ENCODE measurements at regions not wholly inside any gene's neighbourhood (a gene's known extent, or its start where the extent isn't known, plus 50 kb on each side); places are given as distances from the start of the nearest gene placed in this dataset.

- Histone ChIP-seq H3K79me2 (ENCODE audit: control insufficient read depth, insufficient read depth, low read length) (no peaks in the 10 kb centered on the region), H3K27me3 (ENCODE audit: control insufficient read depth in 2 of 2, insufficient read depth in 2 of 2, low read length in 2 of 2) (no peaks in the 10 kb centered on the region), H3K9me1 (replicated peaks; ENCODE audit: control insufficient read depth, extremely low read depth, insufficient read depth, low read length) (no peaks in the 10 kb centered on the region), H3K9me3 (replicated peaks; ENCODE audit: control insufficient read depth, insufficient read depth, low read length) (no peaks in the 10 kb centered on the region), H3K4me3 (replicated peaks in 1 of 3; ENCODE audit: insufficient read depth in 1 of 3, low read depth in 1 of 3, low read length in 3 of 3) (no peak overlapping the region), H3K36me3 (ENCODE audit: control insufficient read depth in 2 of 2, extremely low read depth in 1 of 2, insufficient read depth in 2 of 2, low read length in 2 of 2) (no peaks in the 10 kb centered on the region), H3K4me1 (ENCODE audit: control insufficient read depth, extremely low read depth, insufficient read depth, low read length) (no peaks in the 10 kb centered on the region), H4K20me1 (replicated peaks; ENCODE audit: control insufficient read depth, extremely low read depth, insufficient read depth, low read length) (no peaks in the 10 kb centered on the region), H3K4me2 (ENCODE audit: insufficient read depth, low read length) (no peak overlapping the region), H3K27ac (ENCODE audit: insufficient read depth, low read depth, low read length) (no peak overlapping the region), H3K9ac (replicated peaks; ENCODE audit: extremely low read depth, insufficient read depth, low read length) (no peak overlapping the region), H2AFZ (ENCODE audit: low read depth, low read length) (no peak overlapping the region)
- CTCF ChIA-PET, result no interaction called here
- dilution Hi-C loops (cut with MboI; ENCODE audit: extremely low pct_ligation_motif_present, low sequenced_read_pairs), result no loop called here
- POLR2A ChIA-PET, result no interaction called here
- DNase-seq (ENCODE audit: low read depth, low spot score) (no peak), FAIRE-seq (no peak)
- BruUV-seq (replicated peaks), result no TSS peak
- TF ChIP-seq CTCF (IDR thresholded peaks at IDR 0.05; ENCODE audit: extremely low read depth in 1 of 2, insufficient read depth in 1 of 2, low read depth in 1 of 2, low read length in 2 of 2) (no peak), MYC (IDR thresholded peaks at IDR 0.05; ENCODE audit: low read depth, low read length) (no peak)
- intact Hi-C loops (cut with micrococcal nuclease), result no loop called here
Measured at GRCh38 chrX:22429704-22430103, 157.0 kb downstream of the CBLL2 start.

- dilution Hi-C loops (cut with MboI; ENCODE audit: extremely low pct_ligation_motif_present, low sequenced_read_pairs) (no loop called here), intact Hi-C loops (cut with micrococcal nuclease) (no loop called here)
- Histone ChIP-seq H3K79me2 (ENCODE audit: control insufficient read depth, insufficient read depth, low read length) (no peaks in the 10 kb centered on the region), H3K27me3 (ENCODE audit: control insufficient read depth in 2 of 2, insufficient read depth in 2 of 2, low read length in 2 of 2) (no peaks in the 10 kb centered on the region), H3K4me3 (replicated peaks in 1 of 3; ENCODE audit: insufficient read depth in 1 of 3, low read depth in 1 of 3, low read length in 3 of 3) (no peak overlapping the region), H3K9ac (replicated peaks; ENCODE audit: extremely low read depth, insufficient read depth, low read length) (no peak overlapping the region), H4K20me1 (replicated peaks; ENCODE audit: control insufficient read depth, extremely low read depth, insufficient read depth, low read length) (no peaks in the 10 kb centered on the region), H3K9me1 (replicated peaks; ENCODE audit: control insufficient read depth, extremely low read depth, insufficient read depth, low read length) (no peaks in the 10 kb centered on the region), H3K9me3 (replicated peaks; ENCODE audit: control insufficient read depth, insufficient read depth, low read length) (no peaks in the 10 kb centered on the region), H2AFZ (ENCODE audit: low read depth, low read length) (no peak overlapping the region), H3K27ac (ENCODE audit: insufficient read depth, low read depth, low read length) (no peak overlapping the region), H3K36me3 (ENCODE audit: control insufficient read depth in 2 of 2, extremely low read depth in 1 of 2, insufficient read depth in 2 of 2, low read length in 2 of 2) (no peaks in the 10 kb centered on the region), H3K4me1 (ENCODE audit: control insufficient read depth, extremely low read depth, insufficient read depth, low read length) (no peaks in the 10 kb centered on the region), H3K4me2 (ENCODE audit: insufficient read depth, low read length) (no peak overlapping the region)
- TF ChIP-seq MAX (IDR thresholded peaks at IDR 0.05; ENCODE audit: insufficient read depth, insufficient read length) (no peak), GATA2 (IDR thresholded peaks at IDR 0.05; ENCODE audit: insufficient read depth, insufficient read length, low read depth, low read length) (no peak), MYC (IDR thresholded peaks at IDR 0.05; ENCODE audit: low read depth, low read length) (no peak), EZH2 (IDR thresholded peaks at IDR 0.05; ENCODE audit: borderline replicate concordance, low read depth, low read length, severe bottlenecking) (no peak), POLR2AphosphoS5 (IDR thresholded peaks at IDR 0.05; ENCODE audit: insufficient read depth, low read depth, low read length) (no peak), JUN (IDR thresholded peaks at IDR 0.05; ENCODE audit: borderline replicate concordance, insufficient read depth, insufficient read length, low read depth) (no peak), POLR2A (IDR thresholded peaks at IDR 0.05; ENCODE audit: low read depth, low read length) (no peak), FOS (IDR thresholded peaks at IDR 0.05; ENCODE audit: borderline replicate concordance, insufficient read depth, low read length) (no peak), CTCF (IDR thresholded peaks at IDR 0.05; ENCODE audit: extremely low read depth in 1 of 2, insufficient read depth in 1 of 2, low read depth in 1 of 2, low read length in 2 of 2) (no peak)
- no peak for FAIRE-seq
- CTCF ChIA-PET, result interaction anchor here (0.6 to 0.7 kb wide), 2 partner anchors 17 to 445 kb away, joined by 3 read pairs; no protein-coding TSS in a partner anchor
- no TSS peak for BruUV-seq (replicated peaks)
- DNase-seq (ENCODE audit: low read depth, low spot score), result no peak
- POLR2A ChIA-PET, result no interaction called here
Measured at GRCh38 chrX:22430701-22431100, 158.0 kb downstream of the CBLL2 start.
